ENCODE measurements at regions not wholly inside any gene's neighbourhood (a gene's known extent, or its start where the extent isn't known, plus 50 kb on each side); places are given as distances from the start of the nearest gene placed in this dataset.

DNA sequence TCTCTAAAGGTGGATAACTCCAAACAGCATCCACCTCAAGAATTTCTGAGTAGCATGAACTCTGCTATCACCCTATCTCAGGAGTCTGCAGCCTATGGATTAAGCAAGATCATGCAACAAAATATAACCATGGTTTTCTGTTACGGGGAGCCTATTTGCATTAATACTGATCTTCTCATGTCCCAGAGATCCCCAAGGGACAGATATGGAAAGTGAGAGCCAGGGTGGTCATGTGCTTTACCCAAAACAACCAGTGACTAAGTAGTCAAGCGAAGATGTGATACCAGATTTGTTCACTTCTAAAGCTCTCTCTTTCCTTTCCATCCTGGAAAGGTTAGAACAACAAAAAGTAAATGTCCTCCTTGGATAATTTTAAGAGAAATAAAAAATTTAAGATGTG lies 125.1 kb downstream of the PRRX1 start:
- no peak for TF ChIP-seq ZNF121 (CRISPR knock-in tag; conservative IDR thresholded peaks at IDR 0.05)
- no peak for TF ChIP-seq SRSF9 (IDR thresholded peaks at IDR 0.05; ENCODE audit: borderline replicate concordance, low read depth, low read length)
